SK-N-SH (cell line): ENCODE measurements at regions not wholly inside any gene's neighbourhood (a gene's known extent, or its start where the extent isn't known, plus 50 kb on each side); places are given as distances from the start of the nearest gene placed in this dataset.

Source experiments
- CTCF ChIA-PET: fragments of 300-600, 350-600 bp; formaldehyde crosslinking; extraction: SDS; loops from one replicate; lab custom pipeline; 2021; lab: Yijun Ruan, JAX
- POLR2A ChIA-PET: fragments of 350-600 bp; sonication (Branson Sonifier 250); formaldehyde crosslinking; extraction: SDS; loops from one replicate; lab custom pipeline; 2020; ENCODE audit warnings: antibody characterized with exemption, inconsistent platforms; lab: Yijun Ruan, JAX
- DNase-seq: peaks from one replicate; pipeline ENCODE4 v3.0.0; 2012
- H2AFZ ChIP-seq: fragments of 200-600 bp; sonication (generic); 2 replicates; pipeline ENCODE4 v1.8.1; 2016; ENCODE audit warnings: antibody characterized with exemption, mild to moderate bottlenecking, low read depth
- H3F3A ChIP-seq: fragments of 200-600 bp; sonication (generic); replicated peaks from 2 replicates; pipeline ENCODE3; 2016; ENCODE audit warnings: antibody characterized with exemption, mild to moderate bottlenecking; ENCODE audit not compliant: insufficient read depth
- H3K27ac ChIP-seq, 2 experiments: fragments of 200-500 bp in 1 of 2; fragments of 200-600 bp in 1 of 2; sonication (Bioruptor generic) in 1 of 2; sonication (generic), shearing (Covaris generic) in 1 of 2; 2 replicates each; pipeline versions ENCODE4 v1.5.1 to v1.6.1; 2014 to 2016; ENCODE audit warnings: low read depth in 2 of 2, inconsistent platforms in 1 of 2, low read length in 1 of 2, mild to moderate bottlenecking in 1 of 2, mixed read lengths in 1 of 2
- H3K27me3 ChIP-seq: fragments of 200-600 bp; sonication (generic), shearing (Covaris generic); 2 replicates; pipeline ENCODE4 v1.6.1; 2016; ENCODE audit warnings: mixed run types; ENCODE audit not compliant: insufficient read depth
- H3K36me3 ChIP-seq, 2 experiments: fragments of 200-500 bp in 1 of 2; fragments of 200-600 bp in 1 of 2; sonication (Bioruptor generic) in 1 of 2; sonication (generic) in 1 of 2; replicated peaks in 1 of 2; 2 replicates each; pipeline versions ENCODE3 to v1.5.1; 2014 to 2016; ENCODE audit warnings: low read length in 1 of 2, mild to moderate bottlenecking in 1 of 2; ENCODE audit not compliant: insufficient read depth in 2 of 2, control insufficient read depth in 1 of 2
- H3K4me1 ChIP-seq, 2 experiments: fragments of 200-500 bp in 1 of 2; fragments of 200-600 bp in 1 of 2; sonication (Bioruptor generic) in 1 of 2; sonication (generic), shearing (Covaris generic) in 1 of 2; 2 replicates each; pipeline versions ENCODE4 v1.5.1 to v1.6.1; 2014 to 2016; ENCODE audit warnings: low read depth in 1 of 2, low read length in 1 of 2, mixed run types in 1 of 2; ENCODE audit not compliant: insufficient read depth in 2 of 2, control insufficient read depth in 1 of 2
- H3K4me2 ChIP-seq: fragments of 200-600 bp; sonication (generic), shearing (Covaris generic); 2 replicates; pipeline ENCODE4 v1.6.1; 2017; ENCODE audit warnings: mixed run types
- H3K4me3 ChIP-seq, 2 experiments: fragments of 200-500 bp in 1 of 2; fragments of 200-600 bp in 1 of 2; sonication (Bioruptor generic) in 1 of 2; sonication (generic), shearing (Covaris generic) in 1 of 2; 2 replicates each; pipeline versions ENCODE4 v1.5.1 to v1.8.1; 2014 to 2016; ENCODE audit warnings: low read depth in 2 of 2, inconsistent platforms in 1 of 2, low read length in 1 of 2, mild to moderate bottlenecking in 1 of 2, mixed read lengths in 1 of 2, moderate library complexity in 1 of 2
- H3K79me2 ChIP-seq: fragments of 200-600 bp; sonication (generic); 2 replicates; pipeline ENCODE4 v1.8.1; 2017; ENCODE audit warnings: mild to moderate bottlenecking; ENCODE audit not compliant: insufficient read depth
- H3K9ac ChIP-seq: fragments of 200-600 bp; sonication (generic); 2 replicates; pipeline ENCODE4 v1.6.1; 2017; ENCODE audit warnings: mixed run types
- H3K9me2 ChIP-seq: fragments of 200-600 bp; sonication (generic); 2 replicates; pipeline ENCODE4 v1.6.1; 2017; ENCODE audit warnings: mixed run types
- H3K9me3 ChIP-seq: fragments of 200-600 bp; sonication (generic); 2 replicates; pipeline ENCODE4 v1.6.1; 2017; ENCODE audit warnings: mixed run types, mild to moderate bottlenecking, moderate library complexity
- H4K20me1 ChIP-seq: fragments of 200-600 bp; sonication (generic); 2 replicates; pipeline ENCODE4 v1.6.1; 2017; ENCODE audit warnings: mild to moderate bottlenecking, mixed run types; ENCODE audit not compliant: insufficient read depth
- FOXM1 ChIP-seq: IDR thresholded peaks from 2 replicates; pipeline ENCODE4 v1.4.0; 2012; ENCODE audit warnings: low read depth, mild to moderate bottlenecking
- MXI1 ChIP-seq: IDR thresholded peaks from 2 replicates; pipeline ENCODE4 v1.6.1; 2012; ENCODE audit warnings: mild to moderate bottlenecking, low read depth, low read length, improper control_type of control experiment
- NFIC ChIP-seq: IDR thresholded peaks from 2 replicates; pipeline ENCODE4 v1.4.0; 2012; ENCODE audit warnings: borderline replicate concordance
- NRF1 ChIP-seq: IDR thresholded peaks from 2 replicates; pipeline ENCODE4 v1.6.1; 2012; ENCODE audit warnings: low read depth, mild to moderate bottlenecking, low read length
- POLR2AphosphoS5 ChIP-seq: IDR thresholded peaks from 2 replicates; pipeline ENCODE4 v1.6.1; 2012; ENCODE audit warnings: low read depth, low read length
- RCOR1 ChIP-seq: fragments of 150-350 bp; IDR thresholded peaks from 2 replicates; pipeline ENCODE4 v1.6.1; 2017; ENCODE audit warnings: antibody characterized with exemption, low read length
- RFX5 ChIP-seq: IDR thresholded peaks from 2 replicates; pipeline ENCODE4 v1.6.1; 2012; ENCODE audit warnings: mild to moderate bottlenecking, improper control_type of control experiment, low read length
- RXRA ChIP-seq: IDR thresholded peaks from 2 replicates; pipeline ENCODE4 v1.4.0; 2012; ENCODE audit warnings: low read depth, mild to moderate bottlenecking, borderline replicate concordance
- SIN3A ChIP-seq: IDR thresholded peaks from 2 replicates; pipeline ENCODE4 v1.6.1; 2012; ENCODE audit warnings: low read depth, mild to moderate bottlenecking, low read length, moderate library complexity, borderline replicate concordance
- TAF1 ChIP-seq: IDR thresholded peaks from 2 replicates; pipeline ENCODE4 v1.6.1; 2012; ENCODE audit warnings: low read depth, mild to moderate bottlenecking, low read length, moderate library complexity, borderline replicate concordance
- TCF12 ChIP-seq: IDR thresholded peaks from 2 replicates; pipeline ENCODE4 v1.4.0; 2012
- YY1 ChIP-seq: IDR thresholded peaks from 2 replicates; pipeline ENCODE4 v1.4.0; 2012; ENCODE audit warnings: low read depth, mild to moderate bottlenecking
- WGBS: methylation state at CpG from one replicate; pipeline ENCODE4 v1.1.6; 2017; ENCODE audit warnings: low lambda C conversion rate; 5-methylcytosine and 5-hydroxymethylcytosine counted together
- TF ChIP-seq, protein P1 (sequence below): IDR thresholded peaks from 2 replicates; pipeline ENCODE4 v1.4.0; 2012; ENCODE audit warnings: low read depth, borderline replicate concordance
- TF ChIP-seq, protein P2 (sequence below): IDR thresholded peaks from 2 replicates; pipeline ENCODE4 v1.6.1; 2012; ENCODE audit warnings: mild to moderate bottlenecking, low read depth, low read length, moderate library complexity
- TF ChIP-seq, protein P3 (sequence below): fragments of 200-600 bp; sonication (generic); IDR thresholded peaks from 2 replicates; pipeline ENCODE4 v1.6.1; 2017; ENCODE audit warnings: antibody characterized with exemption, mild to moderate bottlenecking, moderate library complexity
- TF ChIP-seq, protein P4 (sequence below): IDR thresholded peaks from 2 replicates; pipeline ENCODE4 v1.4.0; 2012; ENCODE audit warnings: low read depth

DNA sequence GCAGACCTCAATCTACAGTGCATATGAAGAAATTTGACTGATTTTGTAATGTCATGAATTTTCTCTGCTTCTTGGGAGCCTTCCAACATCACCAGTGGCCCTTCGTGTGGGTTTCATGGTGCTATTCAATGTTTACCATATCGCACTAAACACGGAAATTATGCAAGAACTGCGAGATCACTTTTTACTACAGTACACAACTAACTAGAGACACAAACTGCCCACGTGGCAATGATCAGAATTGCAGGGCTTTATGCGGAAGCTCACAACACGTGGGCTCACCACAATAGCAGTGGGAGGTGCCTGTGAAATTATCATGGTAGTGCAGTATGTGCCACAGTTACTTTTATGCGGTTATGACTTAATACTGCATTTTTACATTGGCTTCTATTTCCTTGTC lies 449.7 kb upstream of the KLF6 start:
- WGBS, result 81% methylated on average over 8 of the region's 8 CpGs
- Histone ChIP-seq H3K36me3 (peaks cover 0 to 40% of the 10 kb centered on the region in 2 experiments), H3K9me3 (no peaks in the 10 kb centered on the region), H3K79me2 (peaks cover 56% of the 10 kb centered on the region)
- no peak for TF ChIP-seq NRF1
- TF ChIP-seq, protein P1, sequence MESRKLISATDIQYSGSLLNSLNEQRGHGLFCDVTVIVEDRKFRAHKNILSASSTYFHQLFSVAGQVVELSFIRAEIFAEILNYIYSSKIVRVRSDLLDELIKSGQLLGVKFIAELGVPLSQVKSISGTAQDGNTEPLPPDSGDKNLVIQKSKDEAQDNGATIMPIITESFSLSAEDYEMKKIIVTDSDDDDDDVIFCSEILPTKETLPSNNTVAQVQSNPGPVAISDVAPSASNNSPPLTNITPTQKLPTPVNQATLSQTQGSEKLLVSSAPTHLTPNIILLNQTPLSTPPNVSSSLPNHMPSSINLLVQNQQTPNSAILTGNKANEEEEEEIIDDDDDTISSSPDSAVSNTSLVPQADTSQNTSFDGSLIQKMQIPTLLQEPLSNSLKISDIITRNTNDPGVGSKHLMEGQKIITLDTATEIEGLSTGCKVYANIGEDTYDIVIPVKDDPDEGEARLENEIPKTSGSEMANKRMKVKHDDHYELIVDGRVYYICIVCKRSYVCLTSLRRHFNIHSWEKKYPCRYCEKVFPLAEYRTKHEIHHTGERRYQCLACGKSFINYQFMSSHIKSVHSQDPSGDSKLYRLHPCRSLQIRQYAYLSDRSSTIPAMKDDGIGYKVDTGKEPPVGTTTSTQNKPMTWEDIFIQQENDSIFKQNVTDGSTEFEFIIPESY, result no peak
- TF ChIP-seq, protein P2, sequence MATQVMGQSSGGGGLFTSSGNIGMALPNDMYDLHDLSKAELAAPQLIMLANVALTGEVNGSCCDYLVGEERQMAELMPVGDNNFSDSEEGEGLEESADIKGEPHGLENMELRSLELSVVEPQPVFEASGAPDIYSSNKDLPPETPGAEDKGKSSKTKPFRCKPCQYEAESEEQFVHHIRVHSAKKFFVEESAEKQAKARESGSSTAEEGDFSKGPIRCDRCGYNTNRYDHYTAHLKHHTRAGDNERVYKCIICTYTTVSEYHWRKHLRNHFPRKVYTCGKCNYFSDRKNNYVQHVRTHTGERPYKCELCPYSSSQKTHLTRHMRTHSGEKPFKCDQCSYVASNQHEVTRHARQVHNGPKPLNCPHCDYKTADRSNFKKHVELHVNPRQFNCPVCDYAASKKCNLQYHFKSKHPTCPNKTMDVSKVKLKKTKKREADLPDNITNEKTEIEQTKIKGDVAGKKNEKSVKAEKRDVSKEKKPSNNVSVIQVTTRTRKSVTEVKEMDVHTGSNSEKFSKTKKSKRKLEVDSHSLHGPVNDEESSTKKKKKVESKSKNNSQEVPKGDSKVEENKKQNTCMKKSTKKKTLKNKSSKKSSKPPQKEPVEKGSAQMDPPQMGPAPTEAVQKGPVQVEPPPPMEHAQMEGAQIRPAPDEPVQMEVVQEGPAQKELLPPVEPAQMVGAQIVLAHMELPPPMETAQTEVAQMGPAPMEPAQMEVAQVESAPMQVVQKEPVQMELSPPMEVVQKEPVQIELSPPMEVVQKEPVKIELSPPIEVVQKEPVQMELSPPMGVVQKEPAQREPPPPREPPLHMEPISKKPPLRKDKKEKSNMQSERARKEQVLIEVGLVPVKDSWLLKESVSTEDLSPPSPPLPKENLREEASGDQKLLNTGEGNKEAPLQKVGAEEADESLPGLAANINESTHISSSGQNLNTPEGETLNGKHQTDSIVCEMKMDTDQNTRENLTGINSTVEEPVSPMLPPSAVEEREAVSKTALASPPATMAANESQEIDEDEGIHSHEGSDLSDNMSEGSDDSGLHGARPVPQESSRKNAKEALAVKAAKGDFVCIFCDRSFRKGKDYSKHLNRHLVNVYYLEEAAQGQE, result no peak
- TF ChIP-seq FOXM1, result no peak
- TF ChIP-seq, protein P3, sequence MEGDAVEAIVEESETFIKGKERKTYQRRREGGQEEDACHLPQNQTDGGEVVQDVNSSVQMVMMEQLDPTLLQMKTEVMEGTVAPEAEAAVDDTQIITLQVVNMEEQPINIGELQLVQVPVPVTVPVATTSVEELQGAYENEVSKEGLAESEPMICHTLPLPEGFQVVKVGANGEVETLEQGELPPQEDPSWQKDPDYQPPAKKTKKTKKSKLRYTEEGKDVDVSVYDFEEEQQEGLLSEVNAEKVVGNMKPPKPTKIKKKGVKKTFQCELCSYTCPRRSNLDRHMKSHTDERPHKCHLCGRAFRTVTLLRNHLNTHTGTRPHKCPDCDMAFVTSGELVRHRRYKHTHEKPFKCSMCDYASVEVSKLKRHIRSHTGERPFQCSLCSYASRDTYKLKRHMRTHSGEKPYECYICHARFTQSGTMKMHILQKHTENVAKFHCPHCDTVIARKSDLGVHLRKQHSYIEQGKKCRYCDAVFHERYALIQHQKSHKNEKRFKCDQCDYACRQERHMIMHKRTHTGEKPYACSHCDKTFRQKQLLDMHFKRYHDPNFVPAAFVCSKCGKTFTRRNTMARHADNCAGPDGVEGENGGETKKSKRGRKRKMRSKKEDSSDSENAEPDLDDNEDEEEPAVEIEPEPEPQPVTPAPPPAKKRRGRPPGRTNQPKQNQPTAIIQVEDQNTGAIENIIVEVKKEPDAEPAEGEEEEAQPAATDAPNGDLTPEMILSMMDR, result no peak
- TF ChIP-seq, all 33 proteins: peak for 0
- Histone ChIP-seq H3K27me3 (no peaks in the 10 kb centered on the region), H4K20me1 (no peaks in the 10 kb centered on the region), H3K9ac (no peak overlapping the region), H3K4me3 (no peak overlapping the region), H3K27ac (no peak overlapping the region), H3K4me1 (peaks cover 0 to 3% of the 10 kb centered on the region in 2 experiments; a peak in 1 of 4 replicates), H2AFZ (no peak overlapping the region), H3K9me2 (no peaks in the 10 kb centered on the region), H3F3A (no peaks in the 10 kb centered on the region), H3K4me2 (no peak overlapping the region)
- ChIA-PET CTCF (no interaction called here), POLR2A (no interaction called here)
- no peak for DNase-seq

DNA sequence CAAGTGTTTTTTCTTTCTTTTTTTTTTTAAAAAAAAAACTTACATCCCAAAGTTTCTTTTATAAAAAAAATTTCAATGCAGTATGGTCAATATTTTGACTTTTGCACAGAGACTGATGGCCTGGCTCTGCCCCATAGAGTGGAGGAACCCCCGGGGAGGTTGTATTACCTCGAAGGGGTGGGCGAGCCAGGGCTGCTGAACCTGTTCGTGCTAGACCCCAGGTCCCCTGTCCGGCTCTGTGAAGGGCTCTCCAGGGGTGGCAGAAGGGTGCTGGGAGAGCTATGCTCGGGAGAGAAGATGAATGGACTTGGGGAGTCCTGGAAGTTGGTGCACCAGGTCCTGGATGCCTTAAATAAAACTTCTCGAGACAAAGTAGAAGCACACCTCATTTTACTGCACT lies 446.4 kb upstream of the KLF6 start:
- Histone ChIP-seq H4K20me1 (no peaks in the 10 kb centered on the region), H3K9me2 (no peaks in the 10 kb centered on the region), H3K27me3 (no peaks in the 10 kb centered on the region), H3K36me3 (peaks cover 0 to 24% of the 10 kb centered on the region in 2 experiments), H3K79me2 (peaks cover 31% of the 10 kb centered on the region), H3F3A (no peaks in the 10 kb centered on the region), H2AFZ (no peak overlapping the region), H3K27ac (no peak overlapping the region), H3K4me2 (no peak overlapping the region), H3K9me3 (no peaks in the 10 kb centered on the region), H3K9ac (no peak overlapping the region), H3K4me1 (peaks cover 0 to 3% of the 10 kb centered on the region in 2 experiments; a peak in 1 of 4 replicates), H3K4me3 (no peak overlapping the region)
- ChIA-PET POLR2A (no interaction called here), CTCF (interaction anchor here (0.6 kb wide), 1 partner anchor 527 kb away, joined by 3 read pairs; no protein-coding TSS in a partner anchor)
- TF ChIP-seq NFIC (no peak), SIN3A (no peak), RFX5 (no peak), MXI1 (no peak), TCF12 (no peak), RCOR1 (no peak), YY1 (no peak), TAF1 (no peak), POLR2AphosphoS5 (no peak), RXRA (no peak)
- TF ChIP-seq, protein P4, sequence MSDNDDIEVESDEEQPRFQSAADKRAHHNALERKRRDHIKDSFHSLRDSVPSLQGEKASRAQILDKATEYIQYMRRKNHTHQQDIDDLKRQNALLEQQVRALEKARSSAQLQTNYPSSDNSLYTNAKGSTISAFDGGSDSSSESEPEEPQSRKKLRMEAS, result no peak
- 78% methylated on average over 7 of the region's 7 CpGs for WGBS
- no peak for DNase-seq
